Keratinocyte (primary cell): ENCODE measurements at regions not wholly inside any gene's neighbourhood (a gene's known extent, or its start where the extent isn't known, plus 50 kb on each side); places are given as distances from the start of the nearest gene placed in this dataset.

ENCODE experiments used
- CTCF ChIP-seq, 3 experiments: IDR thresholded peaks in 1 of 3; conservative IDR thresholded peaks in 1 of 3; optimal IDR thresholded peaks in 1 of 3; 2 replicates in 2 of 3; 3 replicates in 1 of 3; pipeline versions ENCODE3 to v1.5.1; 2011; ENCODE audit warnings: low read length in 3 of 3, mild to moderate bottlenecking in 3 of 3, moderate library complexity in 2 of 3, control low read depth in 1 of 3, inconsistent platforms in 1 of 3; ENCODE audit not compliant: insufficient read depth in 2 of 3; ENCODE audit errors: extremely low read depth in 1 of 3
- EZH2 ChIP-seq: IDR thresholded peaks from one replicate; pipeline ENCODE4 v1.6.1; 2012; ENCODE audit warnings: inconsistent platforms, mild to moderate bottlenecking, low read length, moderate library complexity

GRCh38 chr13:80577285-80577684, 236.4 kb upstream of the SPRY2 start:
- no peak for TF ChIP-seq CTCF (optimal IDR thresholded peaks at IDR 0.05 in 1 of 3, IDR thresholded peaks at IDR 0.05 in 1 of 3, conservative IDR thresholded peaks at IDR 0.05 in 1 of 3; ENCODE audit: extremely low read depth in 1 of 3, insufficient read depth in 2 of 3, low read length in 3 of 3)
- no peak for TF ChIP-seq EZH2
